Neural cell (in vitro differentiated cells): ENCODE measurements at regions not wholly inside any gene's neighbourhood (a gene's known extent, or its start where the extent isn't known, plus 50 kb on each side); places are given as distances from the start of the nearest gene placed in this dataset.

Source experiments
- H2AFZ ChIP-seq: fragments of 200-600, 300-800 bp; sonication (generic), shearing (Covaris generic); 2 replicates; pipeline ENCODE4 v1.6.0; 2014; ENCODE audit warnings: low read depth, mild to moderate bottlenecking, antibody characterized with exemption, low read length, moderate library complexity
- H3F3A ChIP-seq: fragments of 200-600 bp; shearing (Covaris generic); 2 replicates; pipeline ENCODE4 v1.6.1; 2016; ENCODE audit warnings: mild to moderate bottlenecking, moderate library complexity, mixed read lengths, antibody characterized with exemption, low read length; ENCODE audit not compliant: insufficient read depth, poor library complexity, severe bottlenecking
- H3K27ac ChIP-seq: fragments of 200-600, 300-800 bp; sonication (generic), shearing (Covaris generic); 2 replicates; pipeline ENCODE4 v1.5.1; 2014; ENCODE audit warnings: mild to moderate bottlenecking, low read length, moderate library complexity
- H3K27me3 ChIP-seq: fragments of 300-800, 200-600 bp; sonication (generic), shearing (Covaris generic); 2 replicates; pipeline ENCODE4 v1.6.0; 2014; ENCODE audit warnings: mild to moderate bottlenecking, low read depth, low read length, moderate library complexity; ENCODE audit not compliant: insufficient read depth
- H3K36me3 ChIP-seq: fragments of 300-800, 200-600 bp; sonication (generic), shearing (Covaris generic); 2 replicates; pipeline ENCODE4 v1.5.1; 2014; ENCODE audit warnings: mild to moderate bottlenecking, antibody characterized with exemption, low read length, moderate library complexity; ENCODE audit not compliant: insufficient read depth
- H3K4me2 ChIP-seq: fragments of 300-800, 200-600 bp; sonication (generic), shearing (Covaris generic); 2 replicates; pipeline ENCODE4 v1.6.0; 2014; ENCODE audit warnings: mild to moderate bottlenecking, low read length
- H3K4me3 ChIP-seq: fragments of 300-800, 200-600 bp; sonication (generic), shearing (Covaris generic); 2 replicates; pipeline ENCODE4 v1.5.1; 2014; ENCODE audit warnings: mild to moderate bottlenecking, low read length, moderate library complexity
- H3K79me2 ChIP-seq: fragments of 200-600 bp; shearing (Covaris generic); replicated peaks from 2 replicates; pipeline ENCODE4 v1.6.0; 2014; ENCODE audit warnings: mild to moderate bottlenecking, low read length, moderate library complexity; ENCODE audit not compliant: insufficient read depth
- H3K9ac ChIP-seq: fragments of 300-800, 200-600 bp; sonication (generic), shearing (Covaris generic); 2 replicates; pipeline ENCODE4 v1.6.1; 2016; ENCODE audit warnings: mild to moderate bottlenecking, low read length, mixed read lengths
- H3K9me2 ChIP-seq: fragments of 200-600 bp; shearing (Covaris generic); 2 replicates; pipeline ENCODE4 v1.6.1; 2016; ENCODE audit warnings: mild to moderate bottlenecking, low read length, mixed read lengths; ENCODE audit not compliant: insufficient read depth
- H3K9me3 ChIP-seq: fragments of 200-600, 300-800 bp; sonication (generic), shearing (Covaris generic); 2 replicates; pipeline ENCODE4 v1.6.1; 2016; ENCODE audit warnings: mild to moderate bottlenecking, mixed run types, low read length, moderate library complexity, mixed read lengths
- H4K20me1 ChIP-seq: fragments of 200-600 bp; shearing (Covaris generic); 2 replicates; pipeline ENCODE4 v1.6.1; 2016; ENCODE audit warnings: mild to moderate bottlenecking, mixed run types; ENCODE audit not compliant: insufficient read depth
- EP300 ChIP-seq: fragments of 450-650 bp; conservative IDR thresholded peaks from 2 replicates; pipeline ENCODE4 v1.6.1; 2014; ENCODE audit warnings: antibody characterized with exemption, mild to moderate bottlenecking, moderate library complexity; ENCODE audit not compliant: poor library complexity, severe bottlenecking
- EZH2 ChIP-seq: fragments of 200-600, 300-800 bp; shearing (Covaris generic), sonication (generic); IDR thresholded peaks from 2 replicates; pipeline ENCODE4 v1.6.1; 2014; ENCODE audit warnings: antibody characterized with exemption, low read length, borderline replicate concordance, mild to moderate bottlenecking; ENCODE audit not compliant: insufficient read depth, poor library complexity, severe bottlenecking
- MXI1 ChIP-seq: fragments of 450-650 bp; conservative IDR thresholded peaks from 2 replicates; pipeline ENCODE4 v1.6.1; 2014; ENCODE audit warnings: antibody characterized with exemption, mild to moderate bottlenecking; ENCODE audit not compliant: poor library complexity, severe bottlenecking
- POLR2AphosphoS5 ChIP-seq: IDR thresholded peaks from 2 replicates; pipeline ENCODE4 v1.6.1; 2012
- RAD21 ChIP-seq: fragments of 450-650 bp; conservative IDR thresholded peaks from 2 replicates; pipeline ENCODE4 v1.6.1; 2014; ENCODE audit warnings: antibody characterized with exemption, mild to moderate bottlenecking, moderate library complexity
- SMC3 ChIP-seq: fragments of 450-650 bp; conservative IDR thresholded peaks from 2 replicates; pipeline ENCODE4 v1.6.1; 2014; ENCODE audit warnings: antibody characterized with exemption, mild to moderate bottlenecking, moderate library complexity; ENCODE audit not compliant: poor library complexity
- TAF1 ChIP-seq: IDR thresholded peaks from 2 replicates; pipeline ENCODE4 v1.6.1; 2012; ENCODE audit warnings: low read depth
- TF ChIP-seq, protein P1 (sequence below): IDR thresholded peaks from 2 replicates; pipeline ENCODE4 v1.6.1; 2012; ENCODE audit warnings: borderline replicate concordance
- TF ChIP-seq, protein P2 (sequence below): fragments of 450-650 bp; IDR thresholded peaks from 2 replicates; pipeline ENCODE4 v1.5.1; 2014; ENCODE audit warnings: antibody characterized with exemption, mild to moderate bottlenecking, moderate library complexity; ENCODE audit not compliant: poor library complexity, severe bottlenecking

DNA sequence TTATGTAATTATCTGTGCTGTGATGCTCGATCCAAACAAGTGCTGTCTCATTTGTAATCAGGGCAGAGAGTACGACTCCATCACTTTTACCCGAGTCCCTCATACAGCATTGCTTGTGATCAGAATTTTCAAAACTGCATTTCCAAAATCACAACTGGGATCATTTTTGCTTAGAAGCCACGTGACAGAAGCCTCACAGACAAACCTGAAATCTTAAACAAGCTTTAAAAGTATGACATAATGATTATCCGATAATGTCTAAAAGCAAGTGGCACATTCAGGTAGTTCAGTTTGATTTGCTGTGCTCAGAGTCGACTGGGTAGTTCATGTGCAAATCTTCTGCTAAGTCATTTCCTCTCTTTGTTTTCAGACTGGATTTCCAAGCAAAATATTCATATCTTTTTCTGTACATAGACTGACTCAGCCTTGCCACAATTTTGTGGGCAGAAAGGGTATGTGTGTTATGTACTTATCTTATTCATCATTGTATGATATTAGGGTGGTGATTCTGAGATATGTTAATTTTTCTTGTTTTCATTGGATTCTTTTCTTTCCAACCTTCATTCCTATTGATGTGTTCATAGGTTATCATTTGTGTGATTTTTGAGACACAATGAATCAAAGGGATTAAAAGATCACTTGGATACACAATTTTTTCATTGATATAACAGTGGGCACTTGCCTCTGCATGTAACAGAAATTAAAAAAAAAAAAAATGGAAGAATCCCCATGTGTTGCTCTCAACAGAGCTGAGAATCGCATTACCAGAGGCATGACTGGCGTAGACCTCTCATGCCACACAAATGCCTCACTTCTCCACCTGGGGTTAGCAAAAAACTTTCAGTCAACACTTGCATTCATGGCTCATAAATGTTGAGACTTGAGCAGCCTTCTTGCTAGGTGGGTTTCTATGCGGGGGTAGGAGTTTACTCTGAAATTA, 355.7 kb downstream of the LTN1 start:
- no peak overlapping the region for H3K4me2 ChIP-seq
- H3K27me3 ChIP-seq: no peaks in the 10 kb centered on the region
- H3K27ac ChIP-seq: no peak overlapping the region
- no peaks in the 10 kb centered on the region for H3F3A ChIP-seq
- no peaks in the 10 kb centered on the region for H3K9me2 ChIP-seq
- H3K4me3 ChIP-seq: no peak overlapping the region
- H4K20me1 ChIP-seq: no peaks in the 10 kb centered on the region
- H2AFZ ChIP-seq: no peak overlapping the region
- TF ChIP-seq, protein P1, sequence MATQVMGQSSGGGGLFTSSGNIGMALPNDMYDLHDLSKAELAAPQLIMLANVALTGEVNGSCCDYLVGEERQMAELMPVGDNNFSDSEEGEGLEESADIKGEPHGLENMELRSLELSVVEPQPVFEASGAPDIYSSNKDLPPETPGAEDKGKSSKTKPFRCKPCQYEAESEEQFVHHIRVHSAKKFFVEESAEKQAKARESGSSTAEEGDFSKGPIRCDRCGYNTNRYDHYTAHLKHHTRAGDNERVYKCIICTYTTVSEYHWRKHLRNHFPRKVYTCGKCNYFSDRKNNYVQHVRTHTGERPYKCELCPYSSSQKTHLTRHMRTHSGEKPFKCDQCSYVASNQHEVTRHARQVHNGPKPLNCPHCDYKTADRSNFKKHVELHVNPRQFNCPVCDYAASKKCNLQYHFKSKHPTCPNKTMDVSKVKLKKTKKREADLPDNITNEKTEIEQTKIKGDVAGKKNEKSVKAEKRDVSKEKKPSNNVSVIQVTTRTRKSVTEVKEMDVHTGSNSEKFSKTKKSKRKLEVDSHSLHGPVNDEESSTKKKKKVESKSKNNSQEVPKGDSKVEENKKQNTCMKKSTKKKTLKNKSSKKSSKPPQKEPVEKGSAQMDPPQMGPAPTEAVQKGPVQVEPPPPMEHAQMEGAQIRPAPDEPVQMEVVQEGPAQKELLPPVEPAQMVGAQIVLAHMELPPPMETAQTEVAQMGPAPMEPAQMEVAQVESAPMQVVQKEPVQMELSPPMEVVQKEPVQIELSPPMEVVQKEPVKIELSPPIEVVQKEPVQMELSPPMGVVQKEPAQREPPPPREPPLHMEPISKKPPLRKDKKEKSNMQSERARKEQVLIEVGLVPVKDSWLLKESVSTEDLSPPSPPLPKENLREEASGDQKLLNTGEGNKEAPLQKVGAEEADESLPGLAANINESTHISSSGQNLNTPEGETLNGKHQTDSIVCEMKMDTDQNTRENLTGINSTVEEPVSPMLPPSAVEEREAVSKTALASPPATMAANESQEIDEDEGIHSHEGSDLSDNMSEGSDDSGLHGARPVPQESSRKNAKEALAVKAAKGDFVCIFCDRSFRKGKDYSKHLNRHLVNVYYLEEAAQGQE: no peak
- TF ChIP-seq TAF1: no peak
- TF ChIP-seq POLR2AphosphoS5: no peak
- no peak for TF ChIP-seq RAD21
- TF ChIP-seq EZH2: no peak
- no peak for TF ChIP-seq MXI1
- TF ChIP-seq, protein P2, sequence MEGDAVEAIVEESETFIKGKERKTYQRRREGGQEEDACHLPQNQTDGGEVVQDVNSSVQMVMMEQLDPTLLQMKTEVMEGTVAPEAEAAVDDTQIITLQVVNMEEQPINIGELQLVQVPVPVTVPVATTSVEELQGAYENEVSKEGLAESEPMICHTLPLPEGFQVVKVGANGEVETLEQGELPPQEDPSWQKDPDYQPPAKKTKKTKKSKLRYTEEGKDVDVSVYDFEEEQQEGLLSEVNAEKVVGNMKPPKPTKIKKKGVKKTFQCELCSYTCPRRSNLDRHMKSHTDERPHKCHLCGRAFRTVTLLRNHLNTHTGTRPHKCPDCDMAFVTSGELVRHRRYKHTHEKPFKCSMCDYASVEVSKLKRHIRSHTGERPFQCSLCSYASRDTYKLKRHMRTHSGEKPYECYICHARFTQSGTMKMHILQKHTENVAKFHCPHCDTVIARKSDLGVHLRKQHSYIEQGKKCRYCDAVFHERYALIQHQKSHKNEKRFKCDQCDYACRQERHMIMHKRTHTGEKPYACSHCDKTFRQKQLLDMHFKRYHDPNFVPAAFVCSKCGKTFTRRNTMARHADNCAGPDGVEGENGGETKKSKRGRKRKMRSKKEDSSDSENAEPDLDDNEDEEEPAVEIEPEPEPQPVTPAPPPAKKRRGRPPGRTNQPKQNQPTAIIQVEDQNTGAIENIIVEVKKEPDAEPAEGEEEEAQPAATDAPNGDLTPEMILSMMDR: no peak
- TF ChIP-seq SMC3: no peak
- no peaks in the 10 kb centered on the region for H3K9me3 ChIP-seq
- no peaks in the 10 kb centered on the region for H3K36me3 ChIP-seq
- H3K9ac ChIP-seq: no peak overlapping the region
- no peaks in the 10 kb centered on the region for H3K79me2 ChIP-seq

DNA sequence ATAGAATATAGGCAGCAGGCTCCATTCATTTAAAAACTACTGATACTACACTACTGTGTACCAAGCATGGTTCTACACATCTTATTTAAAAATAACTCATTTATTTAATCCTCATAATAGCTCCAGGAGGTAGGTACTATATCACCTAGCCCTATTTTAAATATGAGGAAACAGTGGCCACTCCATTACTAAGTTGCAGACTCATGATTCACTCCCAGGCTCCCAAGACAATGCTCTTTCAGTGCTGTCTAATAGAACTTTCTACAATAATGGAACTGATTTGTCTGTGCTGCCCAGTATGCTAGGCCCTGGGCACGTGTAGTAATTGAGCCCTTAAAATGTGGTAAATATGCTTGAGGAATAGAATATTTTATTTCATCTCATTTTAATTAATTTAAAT, 357.1 kb downstream of the LTN1 start:
- Histone ChIP-seq H2AFZ (no peak overlapping the region), H3K27me3 (no peaks in the 10 kb centered on the region), H3K36me3 (no peaks in the 10 kb centered on the region), H4K20me1 (no peaks in the 10 kb centered on the region), H3K4me2 (no peak overlapping the region), H3K27ac (no peak overlapping the region), H3F3A (no peaks in the 10 kb centered on the region), H3K9me3 (no peaks in the 10 kb centered on the region), H3K79me2 (no peaks in the 10 kb centered on the region), H3K9me2 (no peaks in the 10 kb centered on the region), H3K4me3 (no peak overlapping the region), H3K9ac (no peak overlapping the region)
- no peak for TF ChIP-seq RAD21
- TF ChIP-seq TAF1: no peak
- no peak for TF ChIP-seq MXI1
- no peak for TF ChIP-seq SMC3
- TF ChIP-seq EP300: no peak
- TF ChIP-seq, protein P1: no peak
- TF ChIP-seq, protein P2: no peak
- TF ChIP-seq EZH2: no peak
- no peak for TF ChIP-seq POLR2AphosphoS5
